ENCODE measurements at regions not wholly inside any gene's neighbourhood (a gene's known extent, or its start where the extent isn't known, plus 50 kb on each side); places are given as distances from the start of the nearest gene placed in this dataset.

DNA sequence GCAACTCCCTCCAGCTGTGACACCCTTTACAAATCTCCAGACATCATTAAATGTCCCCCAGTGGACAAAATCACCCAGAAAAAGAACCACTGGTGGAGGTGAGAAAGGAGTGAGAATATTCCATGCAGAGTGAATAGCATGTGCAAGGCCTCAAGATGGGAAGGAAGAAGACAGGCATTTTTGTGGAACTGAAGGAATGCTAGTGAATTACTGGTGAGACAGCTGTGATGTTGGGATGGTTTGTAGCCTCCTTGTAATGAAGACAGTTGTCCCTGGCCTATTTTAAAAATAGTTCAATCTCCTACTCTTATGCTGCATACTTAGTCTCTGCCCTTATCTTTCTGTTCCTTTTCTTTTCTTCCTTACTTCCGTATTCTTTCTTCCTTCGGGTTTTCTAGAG, 124.9 kb upstream of the RPS23 start:
- TF ChIP-seq EZH2 (IDR thresholded peaks at IDR 0.05; ENCODE audit: borderline replicate concordance, low read depth, low read length, severe bottlenecking): no peak
- TF ChIP-seq, protein P1, sequence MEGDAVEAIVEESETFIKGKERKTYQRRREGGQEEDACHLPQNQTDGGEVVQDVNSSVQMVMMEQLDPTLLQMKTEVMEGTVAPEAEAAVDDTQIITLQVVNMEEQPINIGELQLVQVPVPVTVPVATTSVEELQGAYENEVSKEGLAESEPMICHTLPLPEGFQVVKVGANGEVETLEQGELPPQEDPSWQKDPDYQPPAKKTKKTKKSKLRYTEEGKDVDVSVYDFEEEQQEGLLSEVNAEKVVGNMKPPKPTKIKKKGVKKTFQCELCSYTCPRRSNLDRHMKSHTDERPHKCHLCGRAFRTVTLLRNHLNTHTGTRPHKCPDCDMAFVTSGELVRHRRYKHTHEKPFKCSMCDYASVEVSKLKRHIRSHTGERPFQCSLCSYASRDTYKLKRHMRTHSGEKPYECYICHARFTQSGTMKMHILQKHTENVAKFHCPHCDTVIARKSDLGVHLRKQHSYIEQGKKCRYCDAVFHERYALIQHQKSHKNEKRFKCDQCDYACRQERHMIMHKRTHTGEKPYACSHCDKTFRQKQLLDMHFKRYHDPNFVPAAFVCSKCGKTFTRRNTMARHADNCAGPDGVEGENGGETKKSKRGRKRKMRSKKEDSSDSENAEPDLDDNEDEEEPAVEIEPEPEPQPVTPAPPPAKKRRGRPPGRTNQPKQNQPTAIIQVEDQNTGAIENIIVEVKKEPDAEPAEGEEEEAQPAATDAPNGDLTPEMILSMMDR (IDR thresholded peaks at IDR 0.05; ENCODE audit: borderline replicate concordance, extremely low read depth, low read length, poor library complexity, severe bottlenecking): no peak
- no peaks in the 10 kb centered on the region for H3K4me1 ChIP-seq (ENCODE audit: insufficient read depth, low read length)
- H3K9ac ChIP-seq (ENCODE audit: low read depth, low read length): no peak overlapping the region
- no peaks in the 10 kb centered on the region for H3K79me2 ChIP-seq (ENCODE audit: insufficient read depth, low read length)
- H3K9me3 ChIP-seq (ENCODE audit: insufficient read depth, low read length, severe bottlenecking): peaks cover 8% of the 10 kb centered on the region
- DNase-seq (no peak), ATAC-seq (ENCODE audit: insufficient read depth, low read depth) (no peak)
- no peak overlapping the region for H3K27ac ChIP-seq (ENCODE audit: low read length)
- H3K27me3 ChIP-seq (ENCODE audit: insufficient read depth, low read length, poor library complexity): no peaks in the 10 kb centered on the region
- peaks cover 27% of the 10 kb centered on the region; the same call in 1 of the 2 replicates for H3K36me3 ChIP-seq (ENCODE audit: insufficient read depth, low read length)
- H4K20me1 ChIP-seq (ENCODE audit: insufficient read depth, low read length): no peaks in the 10 kb centered on the region
- no peak overlapping the region for H3K4me2 ChIP-seq (ENCODE audit: insufficient read depth, low read length)
- no peak overlapping the region for H2AFZ ChIP-seq (ENCODE audit: low read depth, low read length)
- no peak overlapping the region for H3K4me3 ChIP-seq (ENCODE audit: low read depth in 1 of 2, low read length in 2 of 2)

DNA sequence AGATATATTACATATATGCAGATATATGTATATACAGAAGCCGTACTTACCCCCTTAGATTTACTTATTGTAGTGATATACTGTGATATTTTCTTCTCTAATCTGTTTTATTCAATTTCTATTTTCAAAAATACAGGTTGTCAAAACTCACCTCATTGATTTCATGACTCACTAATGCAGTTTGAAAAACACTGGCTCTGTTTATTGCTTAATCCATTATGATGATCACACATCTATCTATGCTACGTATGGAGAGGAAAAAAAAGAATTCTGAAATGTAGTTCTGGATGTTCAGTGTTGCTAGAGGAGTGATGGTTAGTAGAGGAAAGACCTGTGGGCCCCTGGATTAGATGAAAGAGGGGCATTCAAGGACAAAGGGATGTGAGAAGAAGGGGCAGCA, 121.0 kb upstream of the RPS23 start:
- no peak overlapping the region for H3K9ac ChIP-seq (ENCODE audit: low read depth, low read length)
- H4K20me1 ChIP-seq (ENCODE audit: insufficient read depth, low read length): no peaks in the 10 kb centered on the region
- no peak overlapping the region for H3K4me2 ChIP-seq (ENCODE audit: insufficient read depth, low read length)
- peaks cover 4% of the 10 kb centered on the region for H3K9me3 ChIP-seq (ENCODE audit: insufficient read depth, low read length, severe bottlenecking)
- DNase-seq (no peak), ATAC-seq (ENCODE audit: insufficient read depth, low read depth) (no peak)
- H3K4me1 ChIP-seq (ENCODE audit: insufficient read depth, low read length): no peaks in the 10 kb centered on the region
- H3K27me3 ChIP-seq (ENCODE audit: insufficient read depth, low read length, poor library complexity): no peaks in the 10 kb centered on the region
- H3K36me3 ChIP-seq (ENCODE audit: insufficient read depth, low read length): peaks cover 23% of the 10 kb centered on the region; the same call in 1 of the 2 replicates
- no peaks in the 10 kb centered on the region for H3K79me2 ChIP-seq (ENCODE audit: insufficient read depth, low read length)
- H3K4me3 ChIP-seq (ENCODE audit: low read depth in 1 of 2, low read length in 2 of 2): no peak overlapping the region
- no peak overlapping the region for H3K27ac ChIP-seq (ENCODE audit: low read length)
- H2AFZ ChIP-seq (ENCODE audit: low read depth, low read length): no peak overlapping the region
- TF ChIP-seq, protein P1 (IDR thresholded peaks at IDR 0.05; ENCODE audit: borderline replicate concordance, extremely low read depth, low read length, poor library complexity, severe bottlenecking): no peak
- no peak for TF ChIP-seq EZH2 (IDR thresholded peaks at IDR 0.05; ENCODE audit: borderline replicate concordance, low read depth, low read length, severe bottlenecking)

DNA sequence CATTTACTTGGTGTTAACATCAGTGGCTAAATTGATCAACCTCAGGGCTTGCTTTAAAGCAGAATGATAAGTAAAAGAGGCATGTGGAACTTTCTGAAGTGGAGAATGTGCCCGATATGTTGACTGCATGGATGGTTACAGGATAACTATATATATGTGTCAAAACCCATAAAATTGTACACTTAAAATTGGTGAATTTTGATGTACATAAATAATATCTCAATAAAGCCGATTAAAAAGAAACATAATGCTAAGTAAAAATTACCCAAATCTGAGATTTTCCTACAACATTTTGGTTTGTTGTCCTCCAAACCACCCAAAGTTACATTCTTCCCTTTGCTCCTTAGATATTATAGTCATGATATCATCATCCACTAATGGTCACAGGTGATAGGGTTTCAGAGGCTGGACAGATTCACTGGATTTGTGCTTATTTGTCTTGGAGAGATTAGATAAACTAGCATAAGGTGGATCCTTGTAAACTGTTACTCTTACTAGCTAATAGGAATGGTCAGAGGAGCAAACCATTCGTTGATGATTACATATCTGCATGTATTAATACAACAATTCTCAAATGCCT, 119.7 kb upstream of the RPS23 start:
- H4K20me1 ChIP-seq (ENCODE audit: insufficient read depth, low read length): no peaks in the 10 kb centered on the region
- ATAC-seq (ENCODE audit: insufficient read depth, low read depth): no peak
- no peak for DNase-seq
- H3K4me2 ChIP-seq (ENCODE audit: insufficient read depth, low read length): no peak overlapping the region
- H3K27ac ChIP-seq (ENCODE audit: low read length): no peak overlapping the region
- no peaks in the 10 kb centered on the region for H3K4me1 ChIP-seq (ENCODE audit: insufficient read depth, low read length)
- no peaks in the 10 kb centered on the region for H3K9me3 ChIP-seq (ENCODE audit: insufficient read depth, low read length, severe bottlenecking)
- no peaks in the 10 kb centered on the region for H3K27me3 ChIP-seq (ENCODE audit: insufficient read depth, low read length, poor library complexity)
- no peak overlapping the region for H3K4me3 ChIP-seq (ENCODE audit: low read depth in 1 of 2, low read length in 2 of 2)
- H3K9ac ChIP-seq (ENCODE audit: low read depth, low read length): no peak overlapping the region
- H3K79me2 ChIP-seq (ENCODE audit: insufficient read depth, low read length): no peaks in the 10 kb centered on the region
- H2AFZ ChIP-seq (ENCODE audit: low read depth, low read length): no peak overlapping the region
- TF ChIP-seq, protein P1 (IDR thresholded peaks at IDR 0.05; ENCODE audit: borderline replicate concordance, extremely low read depth, low read length, poor library complexity, severe bottlenecking): no peak
- no peak for TF ChIP-seq EZH2 (IDR thresholded peaks at IDR 0.05; ENCODE audit: borderline replicate concordance, low read depth, low read length, severe bottlenecking)
- peaks cover 13% of the 10 kb centered on the region; the same call in 1 of the 2 replicates for H3K36me3 ChIP-seq (ENCODE audit: insufficient read depth, low read length)

Measured in DND-41 (cell line).